Breast epithelium (tissue), 4 donors: ENCODE measurements at regions not wholly inside any gene's neighbourhood (a gene's known extent, or its start where the extent isn't known, plus 50 kb on each side); places are given as distances from the start of the nearest gene placed in this dataset.

ENCODE experiments used
- DNase-seq, 2 donors: peaks; one replicate each; pipeline ENCODE4 v3.0.0-alpha.2; 2019; ENCODE audit warnings: low spot score in 2 of 2
- H3K27ac ChIP-seq, 2 donors: fragments of 200-600 bp; sonication (generic) in 1 of 2; one replicate each; pipeline ENCODE4 v1.5.1; 2016 to 2019; ENCODE audit warnings: mild to moderate bottlenecking in 1 of 2
- H3K27me3 ChIP-seq, 2 donors: fragments of 200-600 bp; sonication (generic) in 1 of 2; one replicate each; pipeline versions ENCODE4 v1.5.1 to v1.6.0; 2017 to 2019; ENCODE audit warnings: control low read depth in 1 of 2, mild to moderate bottlenecking in 1 of 2
- H3K36me3 ChIP-seq: fragments of 200-600 bp; one replicate; pipeline ENCODE4 v1.5.1; 2019
- H3K4me1 ChIP-seq, 2 donors: fragments of 200-600 bp; sonication (generic); one replicate each; pipeline ENCODE4 v1.5.1; 2016 to 2019; ENCODE audit warnings: control low read depth in 1 of 2
- H3K4me3 ChIP-seq, 3 donors: fragments of 200-600 bp; sonication (generic); 1 replicate in 2 of 3; 2 replicates in 1 of 3; pipeline ENCODE4 v1.5.1; 2016 to 2019; ENCODE audit warnings: mild to moderate bottlenecking in 3 of 3, moderate library complexity in 2 of 3
- H3K9me3 ChIP-seq, 2 donors: fragments of 200-600 bp; sonication (generic) in 1 of 2; one replicate each; pipeline ENCODE4 v1.5.1; 2016 to 2019; ENCODE audit warnings: control low read depth in 1 of 2
- CTCF ChIP-seq, 3 donors: fragments of 450-650 bp; IDR thresholded peaks; one replicate each; pipeline ENCODE4 v1.5.1; 2016 to 2017; ENCODE audit warnings: antibody characterized with exemption in 3 of 3, mild to moderate bottlenecking in 3 of 3, moderate library complexity in 3 of 3
- POLR2A ChIP-seq: fragments of 450-650 bp; IDR thresholded peaks from one replicate; pipeline ENCODE4 v1.6.1; 2016; ENCODE audit warnings: antibody characterized with exemption, mild to moderate bottlenecking, moderate library complexity
- POLR2AphosphoS5 ChIP-seq, 3 donors: sonication (generic); formaldehyde crosslinking; IDR thresholded peaks; one replicate each; pipeline ENCODE4 v1.6.1; 2017; ENCODE audit warnings: antibody characterized with exemption in 3 of 3
- intact Hi-C: fragments of 100-400 bp; cut with DNase I; formaldehyde crosslinking; loops from one replicate; pipeline ENCODE4 v1.15.1; 2023; ENCODE audit warnings: low total_unique reads

GRCh38 chr6:115766745-115767462 is 293.8 kb downstream of the FRK start:
- intact Hi-C loops = no loop called here
- TF ChIP-seq CTCF (IDR thresholded peaks at IDR 0.05) (no peak), POLR2A (no peak), POLR2AphosphoS5 (IDR thresholded peaks at IDR 0.05) (no peak)
- no peak overlapping the region for H3K27ac ChIP-seq

GRCh38 chr6:115765966-115766365 is 294.7 kb downstream of the FRK start:
- Histone ChIP-seq H3K27me3 (no peaks in the 10 kb centered on the region), H3K9me3 (no peaks in the 10 kb centered on the region), H3K36me3 (no peaks in the 10 kb centered on the region), H3K27ac (no peak overlapping the region), H3K4me1 (no peaks in the 10 kb centered on the region), H3K4me3 (no peak overlapping the region)
- TF ChIP-seq POLR2A (no peak), POLR2AphosphoS5 (IDR thresholded peaks at IDR 0.05) (no peak)
- intact Hi-C loops = no loop called here
- no peak for DNase-seq

More at GRCh38 chr6:115766745-115767462, 293.8 kb downstream of the FRK start:
- Histone ChIP-seq H3K9me3 (no peaks in the 10 kb centered on the region), H3K27me3 (no peaks in the 10 kb centered on the region), H3K4me1 (no peaks in the 10 kb centered on the region), H3K4me3 (no peak overlapping the region), H3K36me3 (no peaks in the 10 kb centered on the region)
- no peak for DNase-seq

- intact Hi-C loops = no loop called here
- no peaks in the 10 kb centered on the region for H3K4me1 ChIP-seq
- H3K36me3 ChIP-seq = no peaks in the 10 kb centered on the region
- H3K27me3 ChIP-seq = no peaks in the 10 kb centered on the region
- H3K9me3 ChIP-seq = no peaks in the 10 kb centered on the region
- no peak overlapping the region for H3K27ac ChIP-seq
- no peak overlapping the region for H3K4me3 ChIP-seq
- TF ChIP-seq POLR2AphosphoS5 (IDR thresholded peaks at IDR 0.05) (no peak), POLR2A (no peak), CTCF (IDR thresholded peaks at IDR 0.05) (no peak)
- DNase-seq = no peak
These were observed 301.6 kb downstream of the FRK start for GRCh38 chr6:115759051-115759450.

GRCh38 chr6:115753446-115753845 is 307.2 kb downstream of the FRK start:
- no peak for TF ChIP-seq POLR2AphosphoS5 (IDR thresholded peaks at IDR 0.05)
- TF ChIP-seq POLR2A = no peak
- no peak for TF ChIP-seq CTCF (IDR thresholded peaks at IDR 0.05)
- DNase-seq = no peak
- intact Hi-C loops = no loop called here
- H3K36me3 ChIP-seq = no peaks in the 10 kb centered on the region
- no peaks in the 10 kb centered on the region for H3K27me3 ChIP-seq
- no peaks in the 10 kb centered on the region for H3K9me3 ChIP-seq
- no peaks in the 10 kb centered on the region for H3K4me1 ChIP-seq
- H3K4me3 ChIP-seq = no peak overlapping the region
- no peak overlapping the region for H3K27ac ChIP-seq

GRCh38 chr6:115750946-115751345 is 309.7 kb downstream of the FRK start:
- no peaks in the 10 kb centered on the region for H3K27me3 ChIP-seq
- H3K9me3 ChIP-seq = no peaks in the 10 kb centered on the region
- TF ChIP-seq POLR2A = no peak
- no peak for TF ChIP-seq POLR2AphosphoS5 (IDR thresholded peaks at IDR 0.05)
- TF ChIP-seq CTCF (IDR thresholded peaks at IDR 0.05) = no peak
- no peak overlapping the region for H3K27ac ChIP-seq
- intact Hi-C loops = no loop called here
- no peak for DNase-seq
- no peak overlapping the region for H3K4me3 ChIP-seq
- no peaks in the 10 kb centered on the region for H3K36me3 ChIP-seq
- no peaks in the 10 kb centered on the region for H3K4me1 ChIP-seq
